GM18517 (cell line): ENCODE measurements at regions not wholly inside any gene's neighbourhood (a gene's known extent, or its start where the extent isn't known, plus 50 kb on each side); places are given as distances from the start of the nearest gene placed in this dataset.

Experiments used
- ATAC-seq: cut with Tn5 transposase; IDR thresholded peaks from one replicate; pipeline ENCODE4 v1.9.1; 2021; ENCODE audit warnings: mild to moderate bottlenecking, moderate library complexity; ENCODE audit not compliant: unreplicated experiment

GRCh38 chr5:73344835-73345234 lies 103.7 kb downstream of the FOXD1 start:
- ATAC-seq = no peak

- no peak for ATAC-seq
Observed at GRCh38 chr5:73339711-73340110, 108.9 kb downstream of the FOXD1 start.

GRCh38 chr5:73339051-73339575 lies 109.5 kb downstream of the FOXD1 start:
- no peak for ATAC-seq

GRCh38 chr5:73338256-73339050 lies 110.1 kb downstream of the FOXD1 start:
- no peak for ATAC-seq

- no peak for ATAC-seq
Observed at GRCh38 chr5:73337586-73338255, 110.9 kb downstream of the FOXD1 start.

- no peak for ATAC-seq
Observed at GRCh38 chr5:73336366-73336765, 112.2 kb downstream of the FOXD1 start.

- ATAC-seq = no peak
Observed at GRCh38 chr5:73333944-73334703, 114.5 kb downstream of the FOXD1 start.

GRCh38 chr5:73330613-73331012 lies 118.0 kb downstream of the FOXD1 start:
- ATAC-seq = no peak

- ATAC-seq = no peak
Observed at GRCh38 chr5:73328640-73329039, 119.9 kb downstream of the FOXD1 start.

- ATAC-seq = no peak
Observed at GRCh38 chr5:73327908-73328455, 120.6 kb downstream of the FOXD1 start.

- ATAC-seq = no peak
Observed at GRCh38 chr5:73325546-73325945, 123.0 kb downstream of the FOXD1 start.

- ATAC-seq = no peak
Observed at GRCh38 chr5:73323466-73323865, 125.1 kb downstream of the FOXD1 start.

GRCh38 chr5:73322437-73323076 lies 126.0 kb downstream of the FOXD1 start:
- ATAC-seq = no peak

GRCh38 chr5:73321757-73322436 lies 126.7 kb downstream of the FOXD1 start:
- no peak for ATAC-seq

- ATAC-seq = no peak
Observed at GRCh38 chr5:73319036-73319435, 129.5 kb downstream of the FOXD1 start.

GRCh38 chr5:73318308-73318719 lies 130.3 kb downstream of the FOXD1 start:
- no peak for ATAC-seq

- ATAC-seq = no peak
Observed at GRCh38 chr5:73317523-73317922, 131.1 kb downstream of the FOXD1 start.

- no peak for ATAC-seq
Observed at GRCh38 chr5:73314395-73315257, 134.0 kb downstream of the FOXD1 start.

- ATAC-seq = no peak
Observed at GRCh38 chr5:73312872-73313510, 135.6 kb downstream of the FOXD1 start.
